ENCODE measurements at regions not wholly inside any gene's neighbourhood (a gene's known extent, or its start where the extent isn't known, plus 50 kb on each side); places are given as distances from the start of the nearest gene placed in this dataset.

- no peak for DNase-seq
- Histone ChIP-seq H3K36me3 (replicated peaks in 1 of 2; ENCODE audit: control insufficient read depth in 1 of 2, insufficient read depth in 2 of 2, low read length in 1 of 2) (no peaks in the 10 kb centered on the region), H2AFZ (ENCODE audit: low read depth) (no peak overlapping the region), H3K4me1 (ENCODE audit: control insufficient read depth in 1 of 2, insufficient read depth in 2 of 2, low read depth in 1 of 2, low read length in 1 of 2) (peaks cover 6% of the 10 kb centered on the region in 2 experiments), H3K9ac (no peak overlapping the region), H3K9me2 (no peaks in the 10 kb centered on the region), H3K79me2 (ENCODE audit: insufficient read depth) (no peaks in the 10 kb centered on the region), H4K20me1 (ENCODE audit: insufficient read depth) (no peaks in the 10 kb centered on the region), H3K4me2 (no peak overlapping the region), H3K27me3 (ENCODE audit: insufficient read depth) (no peaks in the 10 kb centered on the region), H3K4me3 (ENCODE audit: low read depth in 2 of 2, low read length in 1 of 2) (no peak overlapping the region), H3K27ac (ENCODE audit: low read depth in 2 of 2, low read length in 1 of 2) (no peak overlapping the region), H3F3A (replicated peaks; ENCODE audit: insufficient read depth) (peaks cover 8% of the 10 kb centered on the region), H3K9me3 (no peaks in the 10 kb centered on the region)
- WGBS (ENCODE audit: low lambda C conversion rate), result 93% methylated on average over 9 of the region's 10 CpGs
- TF ChIP-seq EP300 (IDR thresholded peaks at IDR 0.05; ENCODE audit: borderline replicate concordance in 1 of 2, low read depth in 1 of 2, low read length in 1 of 2), result no peak
- no peak for TF ChIP-seq FOXJ3 (CRISPR knock-in tag; IDR thresholded peaks at IDR 0.05)
- TF ChIP-seq POLR2AphosphoS5 (IDR thresholded peaks at IDR 0.05; ENCODE audit: low read depth, low read length), result no peak
- TF ChIP-seq TEAD4 (IDR thresholded peaks at IDR 0.05; ENCODE audit: borderline replicate concordance, insufficient read depth), result no peak
- TF ChIP-seq TAF1 (IDR thresholded peaks at IDR 0.05; ENCODE audit: borderline replicate concordance, low read depth, low read length), result no peak
- no peak for TF ChIP-seq MEF2A (IDR thresholded peaks at IDR 0.05; ENCODE audit: borderline replicate concordance, low read depth)
- TF ChIP-seq, protein P1, sequence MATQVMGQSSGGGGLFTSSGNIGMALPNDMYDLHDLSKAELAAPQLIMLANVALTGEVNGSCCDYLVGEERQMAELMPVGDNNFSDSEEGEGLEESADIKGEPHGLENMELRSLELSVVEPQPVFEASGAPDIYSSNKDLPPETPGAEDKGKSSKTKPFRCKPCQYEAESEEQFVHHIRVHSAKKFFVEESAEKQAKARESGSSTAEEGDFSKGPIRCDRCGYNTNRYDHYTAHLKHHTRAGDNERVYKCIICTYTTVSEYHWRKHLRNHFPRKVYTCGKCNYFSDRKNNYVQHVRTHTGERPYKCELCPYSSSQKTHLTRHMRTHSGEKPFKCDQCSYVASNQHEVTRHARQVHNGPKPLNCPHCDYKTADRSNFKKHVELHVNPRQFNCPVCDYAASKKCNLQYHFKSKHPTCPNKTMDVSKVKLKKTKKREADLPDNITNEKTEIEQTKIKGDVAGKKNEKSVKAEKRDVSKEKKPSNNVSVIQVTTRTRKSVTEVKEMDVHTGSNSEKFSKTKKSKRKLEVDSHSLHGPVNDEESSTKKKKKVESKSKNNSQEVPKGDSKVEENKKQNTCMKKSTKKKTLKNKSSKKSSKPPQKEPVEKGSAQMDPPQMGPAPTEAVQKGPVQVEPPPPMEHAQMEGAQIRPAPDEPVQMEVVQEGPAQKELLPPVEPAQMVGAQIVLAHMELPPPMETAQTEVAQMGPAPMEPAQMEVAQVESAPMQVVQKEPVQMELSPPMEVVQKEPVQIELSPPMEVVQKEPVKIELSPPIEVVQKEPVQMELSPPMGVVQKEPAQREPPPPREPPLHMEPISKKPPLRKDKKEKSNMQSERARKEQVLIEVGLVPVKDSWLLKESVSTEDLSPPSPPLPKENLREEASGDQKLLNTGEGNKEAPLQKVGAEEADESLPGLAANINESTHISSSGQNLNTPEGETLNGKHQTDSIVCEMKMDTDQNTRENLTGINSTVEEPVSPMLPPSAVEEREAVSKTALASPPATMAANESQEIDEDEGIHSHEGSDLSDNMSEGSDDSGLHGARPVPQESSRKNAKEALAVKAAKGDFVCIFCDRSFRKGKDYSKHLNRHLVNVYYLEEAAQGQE (IDR thresholded peaks at IDR 0.05; ENCODE audit: low read depth, low read length), result no peak
- TF ChIP-seq, protein P2, sequence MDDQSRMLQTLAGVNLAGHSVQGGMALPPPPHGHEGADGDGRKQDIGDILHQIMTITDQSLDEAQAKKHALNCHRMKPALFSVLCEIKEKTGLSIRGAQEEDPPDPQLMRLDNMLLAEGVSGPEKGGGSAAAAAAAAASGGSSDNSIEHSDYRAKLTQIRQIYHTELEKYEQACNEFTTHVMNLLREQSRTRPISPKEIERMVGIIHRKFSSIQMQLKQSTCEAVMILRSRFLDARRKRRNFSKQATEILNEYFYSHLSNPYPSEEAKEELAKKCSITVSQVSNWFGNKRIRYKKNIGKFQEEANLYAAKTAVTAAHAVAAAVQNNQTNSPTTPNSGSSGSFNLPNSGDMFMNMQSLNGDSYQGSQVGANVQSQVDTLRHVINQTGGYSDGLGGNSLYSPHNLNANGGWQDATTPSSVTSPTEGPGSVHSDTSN (IDR thresholded peaks at IDR 0.05), result no peak
- ChIA-PET POLR2A (no interaction called here), CTCF (no interaction called here)
These were observed 201.2 kb downstream of the TOMM20 start for GRCh38 chr1:234927312-234927970.

DNA sequence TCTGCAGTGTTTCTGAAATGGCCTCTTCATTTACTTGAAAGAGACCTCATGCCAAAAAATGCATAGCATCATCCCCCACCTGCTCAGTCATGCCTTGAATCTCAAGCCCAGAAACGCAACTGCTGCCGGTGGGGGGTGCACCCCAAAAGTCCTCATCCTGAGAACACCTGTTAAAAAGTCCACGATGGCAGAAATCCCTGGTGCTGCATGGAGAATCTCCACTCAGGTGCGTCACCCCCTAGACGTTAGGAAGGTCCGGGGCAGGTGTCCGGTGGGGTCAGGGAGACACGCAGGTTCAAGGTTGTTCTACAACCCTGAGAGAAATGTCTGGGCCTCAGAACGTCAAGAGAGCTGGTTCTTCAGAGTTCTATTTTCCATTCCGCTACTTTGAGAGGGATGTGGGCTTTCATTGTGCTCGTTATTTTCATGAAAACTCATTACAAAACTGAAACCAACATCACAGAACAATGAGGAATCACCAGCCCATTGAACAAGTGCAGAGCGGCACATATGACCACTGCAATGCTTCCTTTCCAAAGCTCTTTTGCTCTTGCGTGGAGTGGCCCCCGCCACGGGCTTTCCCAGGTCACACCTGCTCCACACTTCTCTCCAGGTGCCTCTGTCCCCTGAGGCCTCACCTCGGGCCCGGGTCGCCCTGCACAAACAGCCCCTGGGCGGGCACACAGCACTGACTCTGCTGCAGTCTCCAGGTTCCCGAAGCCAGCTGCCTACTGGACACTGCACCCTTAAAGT lies 201.9 kb downstream of the TOMM20 start:
- peaks cover 6% of the 10 kb centered on the region in 2 experiments for H3K4me1 ChIP-seq (ENCODE audit: control insufficient read depth in 1 of 2, insufficient read depth in 2 of 2, low read depth in 1 of 2, low read length in 1 of 2)
- H3K9me3 ChIP-seq, result no peaks in the 10 kb centered on the region
- no peak overlapping the region for H2AFZ ChIP-seq (ENCODE audit: low read depth)
- no peaks in the 10 kb centered on the region for H3K9me2 ChIP-seq
- peak overlapping the region; percentile 56 for H3K9ac ChIP-seq
- H3K27me3 ChIP-seq (ENCODE audit: insufficient read depth), result no peaks in the 10 kb centered on the region
- no peaks in the 10 kb centered on the region for H4K20me1 ChIP-seq (ENCODE audit: insufficient read depth)
- H3K4me3 ChIP-seq (ENCODE audit: low read depth in 2 of 2, low read length in 1 of 2), result no peak overlapping the region
- no peaks in the 10 kb centered on the region for H3K79me2 ChIP-seq (ENCODE audit: insufficient read depth)
- WGBS (ENCODE audit: low lambda C conversion rate), result 88% methylated on average over 18 of the region's 20 CpGs
- H3K4me2 ChIP-seq, result peak overlapping the region; percentile 69
- ChIA-PET POLR2A (no interaction called here), CTCF (no interaction called here)
- DNase-seq, result no peak
- peak overlapping the region; percentile 79 to 84 for H3K27ac ChIP-seq (ENCODE audit: low read depth in 2 of 2, low read length in 1 of 2)
- no peaks in the 10 kb centered on the region for H3K36me3 ChIP-seq (replicated peaks in 1 of 2; ENCODE audit: control insufficient read depth in 1 of 2, insufficient read depth in 2 of 2, low read length in 1 of 2)
- peaks cover 8% of the 10 kb centered on the region for H3F3A ChIP-seq (replicated peaks; ENCODE audit: insufficient read depth)
- TF ChIP-seq, protein P3, sequence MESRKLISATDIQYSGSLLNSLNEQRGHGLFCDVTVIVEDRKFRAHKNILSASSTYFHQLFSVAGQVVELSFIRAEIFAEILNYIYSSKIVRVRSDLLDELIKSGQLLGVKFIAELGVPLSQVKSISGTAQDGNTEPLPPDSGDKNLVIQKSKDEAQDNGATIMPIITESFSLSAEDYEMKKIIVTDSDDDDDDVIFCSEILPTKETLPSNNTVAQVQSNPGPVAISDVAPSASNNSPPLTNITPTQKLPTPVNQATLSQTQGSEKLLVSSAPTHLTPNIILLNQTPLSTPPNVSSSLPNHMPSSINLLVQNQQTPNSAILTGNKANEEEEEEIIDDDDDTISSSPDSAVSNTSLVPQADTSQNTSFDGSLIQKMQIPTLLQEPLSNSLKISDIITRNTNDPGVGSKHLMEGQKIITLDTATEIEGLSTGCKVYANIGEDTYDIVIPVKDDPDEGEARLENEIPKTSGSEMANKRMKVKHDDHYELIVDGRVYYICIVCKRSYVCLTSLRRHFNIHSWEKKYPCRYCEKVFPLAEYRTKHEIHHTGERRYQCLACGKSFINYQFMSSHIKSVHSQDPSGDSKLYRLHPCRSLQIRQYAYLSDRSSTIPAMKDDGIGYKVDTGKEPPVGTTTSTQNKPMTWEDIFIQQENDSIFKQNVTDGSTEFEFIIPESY (IDR thresholded peaks at IDR 0.05; ENCODE audit: borderline replicate concordance, low read depth), result no peak
- no peak for TF ChIP-seq POLR2AphosphoS5 (IDR thresholded peaks at IDR 0.05; ENCODE audit: low read depth, low read length)
- TF ChIP-seq JUND (IDR thresholded peaks at IDR 0.05), result no peak
- no peak for TF ChIP-seq CHD2 (IDR thresholded peaks at IDR 0.05; ENCODE audit: low read length, partially characterized antibody)
- TF ChIP-seq GABPA (IDR thresholded peaks at IDR 0.05; ENCODE audit: low read depth), result no peak
- TF ChIP-seq RFX5 (IDR thresholded peaks at IDR 0.05; ENCODE audit: low read length), result no peak
- TF ChIP-seq MEF2A (IDR thresholded peaks at IDR 0.05; ENCODE audit: borderline replicate concordance, low read depth), result no peak
- no peak for TF ChIP-seq NRF1 (IDR thresholded peaks at IDR 0.05; ENCODE audit: low read depth, low read length)
- TF ChIP-seq EZH2phosphoT487 (IDR thresholded peaks at IDR 0.05; ENCODE audit: borderline replicate concordance, low read depth), result no peak
- TF ChIP-seq, protein P4, sequence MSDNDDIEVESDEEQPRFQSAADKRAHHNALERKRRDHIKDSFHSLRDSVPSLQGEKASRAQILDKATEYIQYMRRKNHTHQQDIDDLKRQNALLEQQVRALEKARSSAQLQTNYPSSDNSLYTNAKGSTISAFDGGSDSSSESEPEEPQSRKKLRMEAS (IDR thresholded peaks at IDR 0.05; ENCODE audit: low read depth), result no peak
- TF ChIP-seq SMC3 (IDR thresholded peaks at IDR 0.05; ENCODE audit: low read depth, low read length), result no peak
- TF ChIP-seq USF1 (IDR thresholded peaks at IDR 0.05; ENCODE audit: borderline replicate concordance, low read depth), result no peak
- TF ChIP-seq RCOR1 (IDR thresholded peaks at IDR 0.05; ENCODE audit: low read length), result no peak

Measured in SK-N-SH (cell line).